Spleen (tissue), 7 donors: ENCODE measurements at regions not wholly inside any gene's neighbourhood (a gene's known extent, or its start where the extent isn't known, plus 50 kb on each side); places are given as distances from the start of the nearest gene placed in this dataset.

ENCODE experiments used
- CTCF ChIP-seq, 11 experiments: fragments of 200-600 bp in 7 of 11; fragments of 450-650 bp in 4 of 11; sonication (generic) in 4 of 11; IDR thresholded peaks in 8 of 11; conservative IDR thresholded peaks in 3 of 11; 1 replicate in 7 of 11; 2 replicates in 4 of 11; pipeline versions ENCODE4 v1.4.0 to v1.8.0; 2016 to 2021; ENCODE audit warnings: antibody characterized with exemption in 11 of 11, inconsistent platforms in 4 of 11, mild to moderate bottlenecking in 1 of 11
- POLR2A ChIP-seq, 3 donors: fragments of 450-650 bp; IDR thresholded peaks; one replicate each; pipeline ENCODE4 v1.5.1; 2017; ENCODE audit warnings: antibody characterized with exemption in 3 of 3, mild to moderate bottlenecking in 1 of 3
- POLR2AphosphoS5 ChIP-seq, 3 donors: sonication (generic); formaldehyde crosslinking; IDR thresholded peaks; one replicate each; pipeline ENCODE4 v1.5.1; 2017; ENCODE audit warnings: antibody characterized with exemption in 3 of 3
- donor health status: DM: no; HTN: no; CAD: no; lungs with moderate emphysema.
- donor health status: DM: no; HTN: no; CAD: no.
- donor health status: DM: no; HTN: no; CAD: no.

GRCh38 chr4:164287173-164287572 lies 466.8 kb upstream of the SMIM31 start:
- TF ChIP-seq POLR2A (IDR thresholded peaks at IDR 0.05) = no peak
- TF ChIP-seq CTCF (IDR thresholded peaks at IDR 0.05 in 8 of 11, conservative IDR thresholded peaks at IDR 0.05 in 3 of 11) = no peak
- no peak for TF ChIP-seq POLR2AphosphoS5 (IDR thresholded peaks at IDR 0.05)
